ACHN (cell line): ENCODE measurements at regions not wholly inside any gene's neighbourhood (a gene's known extent, or its start where the extent isn't known, plus 50 kb on each side); places are given as distances from the start of the nearest gene placed in this dataset.

Source experiments
- DNase-seq: peaks from one replicate; pipeline ENCODE4 v3.0.0-alpha.2; 2015
- in situ Hi-C: cut with HindIII; loops from 2 replicates; pipeline ENCODE4 v1.10.0; 2017; ENCODE audit warnings: low sequenced_read_pairs, low pct_ligation_motif_present, low pct_unique_long_range_greater_than_20kb

- no peak for DNase-seq
Measured at GRCh38 chr2:16615687-16616615, 49.7 kb downstream of the CYRIA start.

GRCh38 chr2:16615246-16615645, 50.4 kb downstream of the CYRIA start:
- in situ Hi-C loops = no loop called here
- no peak for DNase-seq

More at GRCh38 chr2:16615687-16616615, 49.7 kb downstream of the CYRIA start:
- in situ Hi-C loops = no loop called here

- in situ Hi-C loops = no loop called here
- no peak for DNase-seq
Measured at GRCh38 chr2:16614314-16614860, 51.2 kb downstream of the CYRIA start.

GRCh38 chr2:16613539-16614011, 52.1 kb downstream of the CYRIA start:
- DNase-seq = no peak

GRCh38 chr2:16612490-16612889, 53.1 kb downstream of the CYRIA start:
- in situ Hi-C loops = no loop called here
- DNase-seq = no peak

More at GRCh38 chr2:16613539-16614011, 52.1 kb downstream of the CYRIA start:
- in situ Hi-C loops = no loop called here

DNA sequence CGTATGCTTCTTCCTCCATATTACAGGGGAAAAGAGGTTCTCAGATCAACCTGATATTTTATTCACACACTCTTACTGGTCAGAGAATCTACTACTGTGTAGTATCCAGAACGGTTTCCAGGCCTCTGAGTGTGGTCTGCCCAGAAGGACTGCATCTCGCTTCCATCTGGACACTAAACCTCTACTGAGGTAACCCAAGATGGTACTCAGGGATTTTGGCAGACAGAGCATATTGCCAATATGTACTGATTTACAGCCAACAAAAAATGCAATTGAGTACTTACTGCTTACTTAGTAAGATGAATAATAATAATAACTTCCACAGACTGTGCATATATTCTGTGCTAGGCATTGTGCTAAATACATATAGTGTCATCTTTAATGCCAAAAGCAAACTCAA, 55.8 kb downstream of the CYRIA start:
- in situ Hi-C loops = no loop called here
- DNase-seq = no peak

DNA sequence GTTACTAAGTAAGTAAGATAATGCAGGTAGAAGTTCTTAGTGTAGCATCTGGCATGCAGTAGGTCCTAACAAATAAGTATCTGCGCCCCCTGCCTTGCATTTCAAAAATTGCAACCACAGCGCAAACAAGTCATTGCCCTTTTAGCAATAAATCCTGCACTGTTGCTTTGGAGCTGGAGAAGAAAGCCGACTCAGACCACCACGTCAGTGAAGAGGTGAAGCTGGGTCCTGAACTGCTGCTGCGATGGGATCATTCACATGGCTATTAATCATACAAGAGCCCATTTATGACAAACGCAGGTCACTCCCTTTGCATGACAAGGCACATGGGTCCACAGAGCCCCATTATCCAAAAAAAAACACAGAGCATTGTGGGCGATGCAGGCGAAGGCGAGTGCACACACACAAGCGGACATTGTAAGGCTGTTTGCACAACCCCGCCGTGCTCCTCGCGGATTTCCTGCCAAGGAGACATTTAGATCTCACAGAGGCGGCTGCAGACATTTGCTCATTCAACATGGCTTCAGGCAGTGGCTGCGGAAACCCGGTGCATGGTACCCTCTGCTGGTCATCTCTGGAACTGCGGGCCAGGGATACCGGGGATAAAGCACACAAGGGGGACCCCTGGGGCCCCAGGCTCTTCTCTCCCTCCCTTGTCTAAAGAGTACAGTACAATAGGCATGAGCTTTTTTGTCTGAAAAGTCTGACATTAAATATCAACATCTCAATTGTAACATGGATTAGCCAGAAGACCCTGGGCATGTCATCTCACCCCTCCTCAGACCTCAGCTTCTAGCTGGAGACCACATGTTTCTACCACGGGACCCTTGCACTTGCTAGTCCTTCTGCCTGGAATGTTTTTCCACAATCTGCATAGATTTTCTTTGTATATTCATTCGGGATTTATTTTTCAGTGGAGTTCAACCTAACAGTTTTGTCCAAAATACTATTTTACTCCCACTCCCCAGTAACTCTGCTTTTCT, 56.7 kb downstream of the CYRIA start:
- peak; percentile 69 for DNase-seq
- in situ Hi-C loops = no loop called here

DNA sequence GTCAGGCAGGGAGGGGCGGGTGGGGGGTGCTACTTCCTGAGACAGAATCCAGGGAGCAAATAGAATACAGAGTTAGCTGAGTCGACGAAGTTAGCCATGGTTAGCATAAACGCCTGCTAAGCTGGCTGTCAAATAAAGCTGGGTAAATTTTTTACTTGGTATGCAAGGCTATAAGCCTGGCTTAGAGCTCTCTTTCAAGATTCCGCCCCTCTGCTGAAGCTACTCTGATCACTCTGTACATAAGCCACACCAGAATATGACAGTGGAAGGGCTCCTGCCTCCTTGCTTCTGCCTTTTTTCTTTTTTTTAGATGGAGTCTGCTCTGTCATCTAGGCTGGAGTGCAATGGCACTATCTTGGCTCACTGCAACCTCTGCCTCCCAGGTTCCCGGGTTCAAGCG, 58.3 kb downstream of the CYRIA start:
- no peak for DNase-seq
- in situ Hi-C loops = no loop called here

DNA sequence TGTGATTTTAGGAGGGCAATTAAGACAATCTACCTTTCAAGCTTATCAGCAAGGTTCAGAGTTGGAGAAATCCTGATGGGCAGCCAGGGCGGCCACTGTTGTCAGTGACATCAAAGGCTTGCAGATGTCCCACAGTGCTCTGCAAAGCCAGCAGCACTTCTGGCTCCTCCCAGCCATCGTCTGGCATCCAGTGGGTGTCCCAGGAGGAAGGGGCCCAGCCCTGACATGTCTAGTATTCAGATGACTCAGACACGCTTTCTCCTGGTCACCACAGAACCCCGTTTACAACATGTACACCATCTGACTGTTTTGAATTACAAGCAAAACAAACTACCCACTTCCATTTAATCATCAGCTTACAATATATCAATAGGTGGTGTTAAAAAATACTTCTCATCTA, 61.4 kb downstream of the CYRIA start:
- in situ Hi-C loops = no loop called here
- DNase-seq = no peak

DNA sequence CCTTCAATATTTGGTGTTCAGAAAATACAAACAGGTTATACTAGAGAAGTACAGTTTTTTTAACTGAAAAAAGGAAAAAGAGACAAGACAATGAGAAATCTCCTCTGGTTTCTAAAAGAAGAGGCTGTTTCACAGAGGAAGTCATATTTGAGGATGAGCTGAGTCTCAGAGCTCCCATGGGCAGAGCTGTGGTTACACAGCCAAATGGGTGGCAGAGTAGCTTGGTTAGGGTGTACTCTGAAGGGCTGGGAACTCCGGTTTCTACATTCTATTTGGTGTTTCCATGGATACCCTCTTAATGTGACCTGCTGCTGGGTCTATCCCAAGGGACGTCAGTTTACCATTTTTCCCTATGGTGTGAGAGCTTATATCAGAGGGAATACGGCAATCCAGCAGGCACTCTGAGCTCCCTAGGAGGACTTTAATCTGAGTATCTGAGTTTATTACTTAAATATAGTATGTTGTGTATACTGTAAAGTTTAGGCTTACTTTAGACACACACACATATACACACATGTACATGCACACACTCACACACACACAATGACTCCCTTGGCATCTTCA, 74.2 kb downstream of the CYRIA start:
- in situ Hi-C loops = no loop called here
- no peak for DNase-seq

- no peak for DNase-seq
- in situ Hi-C loops = no loop called here
Measured at GRCh38 chr2:16589465-16589864, 76.2 kb downstream of the CYRIA start.

- in situ Hi-C loops = no loop called here
- no peak for DNase-seq
Measured at GRCh38 chr2:16588565-16588964, 77.1 kb downstream of the CYRIA start.

DNA sequence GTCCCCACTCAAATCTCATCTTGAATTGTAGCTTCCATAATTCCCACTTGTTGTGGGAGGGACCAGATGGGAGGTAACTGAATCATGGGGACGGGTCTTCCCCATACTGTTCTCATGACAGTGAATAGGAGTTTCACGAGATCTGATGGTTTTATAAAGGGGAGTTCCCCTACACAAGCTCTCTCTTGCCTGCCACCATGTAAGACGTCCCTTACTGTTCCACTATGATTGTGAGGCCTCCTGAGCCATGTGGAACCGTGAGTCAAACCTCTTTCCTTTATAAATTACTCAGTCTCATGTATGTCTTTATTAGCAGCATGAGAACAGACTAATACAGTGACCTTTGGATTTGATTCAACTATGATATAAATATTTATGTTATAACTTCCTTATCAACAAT, 78.0 kb downstream of the CYRIA start:
- no peak for DNase-seq
- in situ Hi-C loops = no loop called here

DNA sequence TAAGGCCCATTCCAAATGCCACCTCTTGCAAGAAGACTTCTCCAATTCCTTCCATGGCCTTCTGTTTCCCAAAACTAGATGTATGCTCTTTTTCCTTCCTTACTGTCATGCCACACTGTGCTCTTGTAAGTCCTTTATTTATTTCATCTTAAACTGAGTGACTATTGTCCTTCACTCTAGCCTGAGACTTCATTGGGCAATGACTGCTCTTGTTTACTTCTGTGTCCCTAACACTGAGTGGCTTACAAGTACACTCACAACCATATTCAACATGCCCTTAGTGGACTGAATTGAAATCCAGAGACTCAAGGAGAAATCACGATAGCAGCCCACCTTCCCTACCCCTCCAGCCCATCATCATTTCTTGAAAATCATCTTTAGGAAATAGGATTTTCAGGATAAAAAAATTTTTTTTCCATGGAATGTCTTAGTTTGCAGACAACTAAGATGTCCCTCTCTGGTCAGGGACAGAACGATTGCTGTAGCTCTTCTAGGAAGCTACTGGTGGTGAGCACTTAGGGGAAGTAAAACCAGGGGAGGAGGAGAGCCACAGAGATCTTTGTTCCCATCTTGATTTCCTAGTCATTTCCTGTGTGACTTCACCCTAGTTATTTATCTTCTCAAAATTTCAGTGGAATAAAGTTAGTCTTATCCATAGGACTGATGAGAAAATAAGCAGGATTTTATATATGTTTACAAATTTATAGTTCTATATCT, 80.7 kb downstream of the CYRIA start:
- in situ Hi-C loops = no loop called here
- DNase-seq = no peak

DNA sequence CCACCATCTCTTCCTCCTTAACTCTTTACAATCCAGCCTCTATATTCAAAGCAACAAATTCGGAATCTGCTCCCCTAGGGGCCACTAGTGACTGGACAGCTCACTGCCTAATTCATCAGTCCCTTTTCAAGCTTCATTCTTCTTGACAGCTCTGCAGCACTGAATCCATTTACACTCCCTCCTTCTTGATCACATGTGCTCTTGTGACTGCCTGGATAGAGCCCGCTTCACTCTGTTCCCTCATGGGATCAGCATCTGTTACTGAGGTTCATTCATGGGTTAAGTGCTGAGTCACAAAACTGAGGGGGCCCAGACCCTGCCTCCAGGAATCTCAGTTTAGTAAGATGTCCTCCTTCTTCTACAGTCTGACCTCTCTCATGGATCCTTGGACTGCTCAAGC, 81.5 kb downstream of the CYRIA start:
- in situ Hi-C loops = no loop called here
- DNase-seq = no peak

GRCh38 chr2:16581241-16581640, 84.4 kb downstream of the CYRIA start:
- in situ Hi-C loops = no loop called here
- DNase-seq = no peak

GRCh38 chr2:16578081-16578480, 87.6 kb downstream of the CYRIA start:
- no peak for DNase-seq
- in situ Hi-C loops = no loop called here

DNA sequence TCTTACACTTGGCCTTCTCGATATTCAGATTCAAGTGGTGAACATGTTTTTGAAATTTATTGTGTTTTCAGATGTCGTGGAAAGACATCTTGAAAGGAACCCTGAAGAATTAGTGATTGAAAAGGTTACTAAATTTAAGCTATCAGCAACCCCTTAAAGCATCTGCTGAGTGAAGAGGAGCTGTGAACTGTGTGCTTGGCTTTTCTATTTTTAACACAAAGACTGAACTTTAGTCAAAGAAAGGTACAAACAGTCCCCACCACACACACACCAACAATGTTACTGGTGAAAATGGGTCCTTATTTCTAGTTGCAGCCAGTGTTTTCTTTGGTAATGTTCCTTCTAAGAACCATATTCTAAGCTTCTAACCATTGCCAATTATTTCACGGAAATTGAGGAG, 95.1 kb downstream of the CYRIA start:
- no peak for DNase-seq
- in situ Hi-C loops = loop anchor here (25.0 kb wide), 1 partner anchor 167 kb away; no protein-coding TSS in a partner anchor
